Naive thymus-derived CD4-positive, alpha-beta T cell (primary cell): ENCODE measurements at regions not wholly inside any gene's neighbourhood (a gene's known extent, or its start where the extent isn't known, plus 50 kb on each side); places are given as distances from the start of the nearest gene placed in this dataset.
A peak's percentile ranks its signal among the peaks of the same experiment; 100 is the strongest.

Experiments
- ATAC-seq: fragments of 150-1000 bp; cut with Tn5 transposase; 2 replicates; pipeline ENCODE4 v1.10.0; 2021; ENCODE audit warnings: mild to moderate bottlenecking, moderate library complexity
- CTCF ChIA-PET: fragments of 350-600 bp; sonication (Branson Sonifier 250); formaldehyde crosslinking; loops from one replicate; lab custom pipeline; 2021; ENCODE audit warnings: antibody characterized with exemption; lab: Charles Lee
- POLR2A ChIA-PET: fragments of 350-600 bp; sonication (Branson Sonifier 250); formaldehyde crosslinking; loops from one replicate; lab custom pipeline; 2021; ENCODE audit warnings: antibody characterized with exemption, inconsistent platforms; lab: Charles Lee
- DNase-seq, 9 donors: peaks; one replicate each; pipeline versions ENCODE4 v3.0.0 to v3.0.0-alpha.2; 2020 to 2022; ENCODE audit warnings: mixed read lengths in 1 of 9
- H3K27ac ChIP-seq: one replicate; pipeline ENCODE4 v1.7.0; 2013; ENCODE audit warnings: mild to moderate bottlenecking, low read depth, low read length, moderate library complexity
- H3K27me3 ChIP-seq, 2 donors: one replicate each; pipeline ENCODE4 v1.7.0; 2013; ENCODE audit warnings: low read length in 2 of 2, mild to moderate bottlenecking in 2 of 2, moderate library complexity in 2 of 2; ENCODE audit not compliant: control insufficient read depth in 2 of 2, insufficient read depth in 2 of 2
- H3K36me3 ChIP-seq, 3 experiments: 1 replicate in 2 of 3; 2 replicates in 1 of 3; pipeline ENCODE4 v1.7.0; 2013; ENCODE audit warnings: low read length in 3 of 3, mild to moderate bottlenecking in 3 of 3, moderate library complexity in 1 of 3; ENCODE audit not compliant: insufficient read depth in 3 of 3, control insufficient read depth in 2 of 3
- H3K4me1 ChIP-seq, 2 donors: one replicate each; pipeline ENCODE4 v1.7.0; 2013; ENCODE audit warnings: low read length in 2 of 2, mild to moderate bottlenecking in 2 of 2, moderate library complexity in 1 of 2; ENCODE audit not compliant: control insufficient read depth in 2 of 2, insufficient read depth in 2 of 2
- H3K4me3 ChIP-seq: 2 replicates; pipeline ENCODE4 v1.7.0; 2013; ENCODE audit warnings: mild to moderate bottlenecking, low read length
- H3K9me3 ChIP-seq, 3 experiments: 1 replicate in 2 of 3; 2 replicates in 1 of 3; pipeline ENCODE4 v1.7.0; 2013; ENCODE audit warnings: low read length in 3 of 3; ENCODE audit not compliant: control insufficient read depth in 2 of 3
- H3K27ac Mint-ChIP-seq, 9 donors: one replicate each; pipeline ENCODE4 v1.8.0; 2020 to 2022; ENCODE audit warnings: mixed read lengths in 9 of 9, mild to moderate bottlenecking in 8 of 9, moderate library complexity in 5 of 9, inconsistent platforms in 2 of 9
- H3K27me3 Mint-ChIP-seq, 5 donors: one replicate each; pipeline ENCODE4 v1.8.0; 2021 to 2022; ENCODE audit warnings: mixed read lengths in 5 of 5, mild to moderate bottlenecking in 1 of 5
- H3K36me3 Mint-ChIP-seq, 5 donors: one replicate each; pipeline ENCODE4 v1.8.0; 2020 to 2022; ENCODE audit warnings: mixed read lengths in 5 of 5, mild to moderate bottlenecking in 3 of 5, inconsistent platforms in 1 of 5
- H3K4me1 Mint-ChIP-seq, 7 donors: one replicate each; pipeline ENCODE4 v1.8.0; 2020 to 2022; ENCODE audit warnings: mixed read lengths in 7 of 7, mild to moderate bottlenecking in 3 of 7, inconsistent platforms in 1 of 7
- H3K4me3 Mint-ChIP-seq, 10 donors: one replicate each; pipeline ENCODE4 v1.8.0; 2020 to 2022; ENCODE audit warnings: mild to moderate bottlenecking in 10 of 10, mixed read lengths in 10 of 10, moderate library complexity in 6 of 10, inconsistent platforms in 2 of 10
- H3K9me3 Mint-ChIP-seq, 11 donors: one replicate each; pipeline ENCODE4 v1.8.0; 2020 to 2022; ENCODE audit warnings: mixed read lengths in 11 of 11, mild to moderate bottlenecking in 4 of 11, inconsistent platforms in 1 of 11, moderate library complexity in 1 of 11
- intact Hi-C, 2 donors: fragments of 100-400 bp; cut with micrococcal nuclease; formaldehyde crosslinking; loops; one replicate each; pipeline ENCODE4 v1.15.1; 2023

- Histone ChIP-seq H3K9me3 (no peaks in the 10 kb centered on the region), H3K27me3 (no peaks in the 10 kb centered on the region), H3K36me3 (no peaks in the 10 kb centered on the region), H3K4me1 (no peaks in the 10 kb centered on the region), H3K27ac (no peak overlapping the region), H3K4me3 (no peak overlapping the region)
- Mint-ChIP-seq H3K27me3 (peaks cover 35 to 70% (median 43%) of the 10 kb centered on the region in 5 donors), H3K9me3 (peaks cover 0 to 3% (median 0%) of the 10 kb centered on the region in 11 donors), H3K4me3 (no peak overlapping the region), H3K27ac (no peak overlapping the region), H3K36me3 (no peaks in the 10 kb centered on the region), H3K4me1 (peaks cover 0 to 9% (median 8%) of the 10 kb centered on the region in 7 donors)
- no peak for ATAC-seq
- ChIA-PET CTCF (no interaction called here), POLR2A (no interaction called here)
- intact Hi-C loops, result no loop called here
- no peak for DNase-seq
These were observed 197.0 kb downstream of the BMP7 start for GRCh38 chr20:57069442-57069841.

GRCh38 chr20:57070296-57070695 lies 196.1 kb downstream of the BMP7 start:
- no peak overlapping the region for H3K27ac Mint-ChIP-seq

GRCh38 chr20:57071283-57071731 lies 195.1 kb downstream of the BMP7 start:
- CTCF ChIA-PET, result no interaction called here
- Histone ChIP-seq H3K27me3 (no peaks in the 10 kb centered on the region), H3K9me3 (no peaks in the 10 kb centered on the region), H3K4me3 (no peak overlapping the region), H3K36me3 (no peaks in the 10 kb centered on the region), H3K4me1 (no peaks in the 10 kb centered on the region), H3K27ac (no peak overlapping the region)
- H3K27ac Mint-ChIP-seq, result no peak overlapping the region
- ATAC-seq (no peak), DNase-seq (no peak)
- H3K4me3 Mint-ChIP-seq, result peak overlapping the region in 6 of 10 donors; percentile 5 to 51 (median 27)
- H3K27me3 Mint-ChIP-seq, result peaks cover 26 to 59% (median 38%) of the 10 kb centered on the region in 5 donors
- peaks cover 0 to 13% (median 4%) of the 10 kb centered on the region in 11 donors for H3K9me3 Mint-ChIP-seq
- intact Hi-C loops, result no loop called here
- H3K36me3 Mint-ChIP-seq, result no peaks in the 10 kb centered on the region
- H3K4me1 Mint-ChIP-seq, result peaks cover 0 to 9% (median 8%) of the 10 kb centered on the region in 7 donors
- POLR2A ChIA-PET, result no interaction called here

More at GRCh38 chr20:57070296-57070695, 196.1 kb downstream of the BMP7 start:
- POLR2A ChIA-PET, result no interaction called here
- no peaks in the 10 kb centered on the region for H3K36me3 Mint-ChIP-seq
- H3K4me3 Mint-ChIP-seq, result no peak overlapping the region
- intact Hi-C loops, result no loop called here
- CTCF ChIA-PET, result interaction anchor here (0.6 kb wide), 1 partner anchor 57 kb away, joined by 3 read pairs; no protein-coding TSS in a partner anchor
- peaks cover 0 to 9% (median 8%) of the 10 kb centered on the region in 7 donors for H3K4me1 Mint-ChIP-seq
- H3K27me3 Mint-ChIP-seq, result peaks cover 34 to 68% (median 45%) of the 10 kb centered on the region in 5 donors
- H3K9me3 Mint-ChIP-seq, result peaks cover 0 to 6% (median 2%) of the 10 kb centered on the region in 11 donors
- no peaks in the 10 kb centered on the region for H3K27me3 ChIP-seq
- no peak overlapping the region for H3K27ac ChIP-seq
- no peak for ATAC-seq
- DNase-seq, result no peak
- H3K36me3 ChIP-seq, result no peaks in the 10 kb centered on the region
- no peaks in the 10 kb centered on the region for H3K9me3 ChIP-seq
- no peak overlapping the region for H3K4me3 ChIP-seq
- H3K4me1 ChIP-seq, result no peaks in the 10 kb centered on the region

GRCh38 chr20:57071954-57072583 lies 194.4 kb downstream of the BMP7 start:
- Mint-ChIP-seq H3K27me3 (peaks cover 23 to 56% (median 44%) of the 10 kb centered on the region in 5 donors), H3K4me3 (peak overlapping the region in 1 of 10 donors; percentile 27), H3K27ac (no peak overlapping the region), H3K36me3 (no peaks in the 10 kb centered on the region), H3K4me1 (peaks cover 0 to 9% (median 8%) of the 10 kb centered on the region in 7 donors), H3K9me3 (peaks cover 3 to 17% (median 7%) of the 10 kb centered on the region in 11 donors)
- Histone ChIP-seq H3K4me1 (no peaks in the 10 kb centered on the region), H3K9me3 (no peaks in the 10 kb centered on the region), H3K36me3 (no peaks in the 10 kb centered on the region), H3K27me3 (no peaks in the 10 kb centered on the region), H3K27ac (no peak overlapping the region), H3K4me3 (no peak overlapping the region)
- POLR2A ChIA-PET, result no interaction called here
- intact Hi-C loops, result no loop called here
- CTCF ChIA-PET, result no interaction called here
- DNase-seq (no peak), ATAC-seq (no peak)

GRCh38 chr20:57073402-57073801 lies 193.0 kb downstream of the BMP7 start:
- Mint-ChIP-seq H3K27me3 (peaks cover 16 to 56% (median 41%) of the 10 kb centered on the region in 5 donors), H3K36me3 (no peaks in the 10 kb centered on the region), H3K4me3 (no peak overlapping the region), H3K27ac (no peak overlapping the region), H3K9me3 (peaks cover 4 to 27% (median 11%) of the 10 kb centered on the region in 11 donors), H3K4me1 (peaks cover 0 to 9% (median 8%) of the 10 kb centered on the region in 7 donors)
- Histone ChIP-seq H3K36me3 (no peaks in the 10 kb centered on the region), H3K27me3 (no peaks in the 10 kb centered on the region), H3K4me3 (no peak overlapping the region), H3K27ac (no peak overlapping the region), H3K9me3 (no peaks in the 10 kb centered on the region), H3K4me1 (no peaks in the 10 kb centered on the region)
- intact Hi-C loops, result no loop called here
- ChIA-PET POLR2A (no interaction called here), CTCF (no interaction called here)
- ATAC-seq (no peak), DNase-seq (no peak)

GRCh38 chr20:57074386-57074785 lies 192.1 kb downstream of the BMP7 start:
- intact Hi-C loops, result no loop called here

More at GRCh38 chr20:57074386-57074785, 192.1 kb downstream of the BMP7 start:
- Histone ChIP-seq H3K27me3 (no peaks in the 10 kb centered on the region), H3K9me3 (peaks cover 0 to 6% (median 0%) of the 10 kb centered on the region in 3 experiments), H3K4me3 (no peak overlapping the region), H3K27ac (no peak overlapping the region), H3K4me1 (no peaks in the 10 kb centered on the region), H3K36me3 (no peaks in the 10 kb centered on the region)
- ChIA-PET POLR2A (no interaction called here), CTCF (no interaction called here)
- ATAC-seq, result no peak
- Mint-ChIP-seq H3K9me3 (peaks cover 6 to 37% (median 16%) of the 10 kb centered on the region in 11 donors), H3K27ac (no peak overlapping the region), H3K27me3 (peaks cover 16 to 55% (median 41%) of the 10 kb centered on the region in 5 donors), H3K4me3 (no peak overlapping the region), H3K36me3 (peaks cover 0 to 6% (median 0%) of the 10 kb centered on the region in 5 donors), H3K4me1 (peaks cover 0 to 9% (median 8%) of the 10 kb centered on the region in 7 donors)
- DNase-seq, result no peak
